Testis (tissue), 2 donors: ENCODE measurements at regions not wholly inside any gene's neighbourhood (a gene's known extent, or its start where the extent isn't known, plus 50 kb on each side); places are given as distances from the start of the nearest gene placed in this dataset.

Source experiments
- DNase-seq: peaks from one replicate; pipeline ENCODE4 v3.0.0-alpha.2; 2019
- H3K27ac ChIP-seq, 2 donors: fragments of 200-600 bp; sonication (generic); one replicate each; pipeline ENCODE4 v1.5.1; 2019
- H3K27me3 ChIP-seq: fragments of 200-600 bp; sonication (generic); one replicate; pipeline ENCODE4 v1.5.1; 2019
- H3K36me3 ChIP-seq: fragments of 200-600 bp; sonication (generic); one replicate; pipeline ENCODE4 v1.5.1; 2017; ENCODE audit warnings: low read depth; ENCODE audit errors: missing control alignments
- H3K4me1 ChIP-seq: fragments of 200-600 bp; sonication (generic); one replicate; pipeline ENCODE4 v1.5.1; 2019
- H3K4me3 ChIP-seq, 2 donors: fragments of 200-600 bp; sonication (generic); one replicate each; pipeline ENCODE4 v1.5.1; 2017 to 2019
- H3K9me3 ChIP-seq: fragments of 200-600 bp; sonication (generic); one replicate; pipeline ENCODE4 v1.5.1; 2017
- POLR2A ChIP-seq: fragments of 450-650 bp; IDR thresholded peaks from one replicate; pipeline ENCODE4 v1.6.1; 2017; ENCODE audit warnings: antibody characterized with exemption, mild to moderate bottlenecking, moderate library complexity
- WGBS, 2 donors: methylation state at CpG; one replicate each; pipeline ENCODE4 v1.1.5; 2018; 5-methylcytosine and 5-hydroxymethylcytosine counted together
- intact Hi-C: fragments of 100-400 bp; cut with DNase I; formaldehyde crosslinking; loops from one replicate; pipeline ENCODE4 v1.15.1; 2023; ENCODE audit warnings: low total_unique reads
- TF ChIP-seq, protein P1 (sequence below), 3 experiments: fragments of 450-650 bp in 2 of 3; fragments of 200-600 bp in 1 of 3; sonication (generic) in 1 of 3; IDR thresholded peaks; one replicate each; pipeline ENCODE4 v1.5.1; 2016 to 2019; ENCODE audit warnings: antibody characterized with exemption in 3 of 3, mild to moderate bottlenecking in 2 of 3, moderate library complexity in 1 of 3

DNA sequence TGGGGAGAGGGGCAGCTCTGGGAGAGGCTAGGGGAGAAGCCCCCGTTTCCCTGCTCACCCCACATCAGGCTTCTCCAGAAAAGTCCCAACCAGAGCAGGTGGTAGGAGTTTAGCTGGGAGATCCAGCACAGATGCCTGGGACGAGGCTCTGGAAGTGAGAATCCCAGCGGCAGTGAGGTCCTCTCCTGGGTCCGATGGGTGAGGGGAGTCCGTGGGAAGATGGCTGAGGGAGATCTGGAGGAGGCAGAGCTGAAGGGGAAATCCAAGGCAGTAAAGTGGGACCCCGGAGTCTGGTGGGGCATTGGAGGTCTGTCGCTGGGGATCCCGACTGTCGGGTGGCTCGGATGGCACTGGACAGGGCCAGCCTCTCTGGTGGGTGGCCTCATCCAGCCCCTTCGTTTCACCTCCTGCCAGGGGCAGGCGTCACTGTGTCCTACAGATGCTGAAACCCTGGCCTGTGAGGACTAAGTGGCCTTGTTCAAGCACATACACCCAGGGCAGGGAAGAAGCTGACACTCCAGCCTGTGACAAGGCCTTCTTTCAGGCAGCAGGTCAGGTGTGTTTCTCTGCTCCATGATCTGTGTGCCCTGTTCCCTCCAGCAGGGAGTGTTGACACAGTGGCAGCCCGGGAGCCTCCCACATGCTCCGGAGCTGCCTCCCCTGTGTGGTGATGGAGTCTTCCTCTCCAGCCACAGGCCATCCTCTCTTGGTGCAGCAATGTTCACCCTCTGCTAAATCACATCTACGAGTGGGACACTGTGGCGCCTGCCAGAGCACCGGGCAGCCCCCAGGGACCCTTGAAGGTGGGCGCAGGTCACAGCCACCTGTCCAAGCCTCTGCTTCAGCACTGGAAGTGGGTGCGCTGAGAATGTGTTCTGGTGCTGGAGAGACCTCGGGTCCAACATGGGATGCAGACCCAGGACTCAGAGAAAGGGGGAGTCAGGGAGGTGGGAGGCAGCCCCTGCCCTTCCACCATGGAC lies 850.8 kb downstream of the BRD1 start:
- DNase-seq = no peak
- Histone ChIP-seq H3K36me3 (no peaks in the 10 kb centered on the region), H3K4me1 (no peaks in the 10 kb centered on the region), H3K27me3 (no peaks in the 10 kb centered on the region), H3K27ac (no peak overlapping the region), H3K9me3 (no peaks in the 10 kb centered on the region), H3K4me3 (no peak overlapping the region)
- TF ChIP-seq, protein P1, sequence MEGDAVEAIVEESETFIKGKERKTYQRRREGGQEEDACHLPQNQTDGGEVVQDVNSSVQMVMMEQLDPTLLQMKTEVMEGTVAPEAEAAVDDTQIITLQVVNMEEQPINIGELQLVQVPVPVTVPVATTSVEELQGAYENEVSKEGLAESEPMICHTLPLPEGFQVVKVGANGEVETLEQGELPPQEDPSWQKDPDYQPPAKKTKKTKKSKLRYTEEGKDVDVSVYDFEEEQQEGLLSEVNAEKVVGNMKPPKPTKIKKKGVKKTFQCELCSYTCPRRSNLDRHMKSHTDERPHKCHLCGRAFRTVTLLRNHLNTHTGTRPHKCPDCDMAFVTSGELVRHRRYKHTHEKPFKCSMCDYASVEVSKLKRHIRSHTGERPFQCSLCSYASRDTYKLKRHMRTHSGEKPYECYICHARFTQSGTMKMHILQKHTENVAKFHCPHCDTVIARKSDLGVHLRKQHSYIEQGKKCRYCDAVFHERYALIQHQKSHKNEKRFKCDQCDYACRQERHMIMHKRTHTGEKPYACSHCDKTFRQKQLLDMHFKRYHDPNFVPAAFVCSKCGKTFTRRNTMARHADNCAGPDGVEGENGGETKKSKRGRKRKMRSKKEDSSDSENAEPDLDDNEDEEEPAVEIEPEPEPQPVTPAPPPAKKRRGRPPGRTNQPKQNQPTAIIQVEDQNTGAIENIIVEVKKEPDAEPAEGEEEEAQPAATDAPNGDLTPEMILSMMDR (IDR thresholded peaks at IDR 0.05) = no peak
- TF ChIP-seq POLR2A = no peak
- intact Hi-C loops = no loop called here
- WGBS, 2 donors = 78 to 80% methylated on average over 15 to 20 of the region's 20 CpGs

DNA sequence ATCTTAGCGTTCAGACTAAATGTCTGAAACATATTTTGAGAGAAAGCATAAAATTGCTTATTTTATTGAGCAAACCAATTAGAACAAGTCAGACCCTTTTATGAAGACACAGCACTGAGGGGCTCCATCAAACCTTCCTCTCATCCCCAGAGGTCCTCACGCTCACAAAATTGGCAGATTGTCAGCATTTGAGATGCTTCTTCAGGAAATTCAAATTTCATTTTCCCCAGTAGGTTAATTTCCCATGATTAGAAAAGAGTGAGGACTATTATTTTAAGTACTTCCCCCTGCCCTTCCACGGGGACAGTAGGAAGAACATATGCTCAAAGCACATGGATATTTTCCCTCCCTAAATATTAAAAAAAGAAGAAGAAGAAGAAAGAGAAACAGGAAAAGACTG lies 851.8 kb downstream of the BRD1 start:
- Histone ChIP-seq H3K36me3 (no peaks in the 10 kb centered on the region), H3K9me3 (no peaks in the 10 kb centered on the region), H3K27ac (no peak overlapping the region), H3K4me3 (no peak overlapping the region), H3K4me1 (no peaks in the 10 kb centered on the region), H3K27me3 (no peaks in the 10 kb centered on the region)
- TF ChIP-seq, protein P1 (IDR thresholded peaks at IDR 0.05) = no peak
- TF ChIP-seq POLR2A = no peak
- intact Hi-C loops = no loop called here
- 67 to 76% methylated on average over 3 of the region's 3 CpGs for WGBS, 2 donors
- DNase-seq = no peak

GRCh38 chr22:48975316-48975741 lies 852.3 kb downstream of the BRD1 start:
- no peak for DNase-seq
- H3K36me3 ChIP-seq = no peaks in the 10 kb centered on the region
- no peak for TF ChIP-seq POLR2A
- TF ChIP-seq, protein P1 (IDR thresholded peaks at IDR 0.05) = no peak
- H3K4me3 ChIP-seq = no peak overlapping the region
- H3K4me1 ChIP-seq = no peaks in the 10 kb centered on the region
- H3K27me3 ChIP-seq = no peaks in the 10 kb centered on the region
- intact Hi-C loops = no loop called here
- no peaks in the 10 kb centered on the region for H3K9me3 ChIP-seq
- WGBS, 2 donors = 82 to 83% methylated on average over 12 to 13 of the region's 13 CpGs
- no peak overlapping the region for H3K27ac ChIP-seq

DNA sequence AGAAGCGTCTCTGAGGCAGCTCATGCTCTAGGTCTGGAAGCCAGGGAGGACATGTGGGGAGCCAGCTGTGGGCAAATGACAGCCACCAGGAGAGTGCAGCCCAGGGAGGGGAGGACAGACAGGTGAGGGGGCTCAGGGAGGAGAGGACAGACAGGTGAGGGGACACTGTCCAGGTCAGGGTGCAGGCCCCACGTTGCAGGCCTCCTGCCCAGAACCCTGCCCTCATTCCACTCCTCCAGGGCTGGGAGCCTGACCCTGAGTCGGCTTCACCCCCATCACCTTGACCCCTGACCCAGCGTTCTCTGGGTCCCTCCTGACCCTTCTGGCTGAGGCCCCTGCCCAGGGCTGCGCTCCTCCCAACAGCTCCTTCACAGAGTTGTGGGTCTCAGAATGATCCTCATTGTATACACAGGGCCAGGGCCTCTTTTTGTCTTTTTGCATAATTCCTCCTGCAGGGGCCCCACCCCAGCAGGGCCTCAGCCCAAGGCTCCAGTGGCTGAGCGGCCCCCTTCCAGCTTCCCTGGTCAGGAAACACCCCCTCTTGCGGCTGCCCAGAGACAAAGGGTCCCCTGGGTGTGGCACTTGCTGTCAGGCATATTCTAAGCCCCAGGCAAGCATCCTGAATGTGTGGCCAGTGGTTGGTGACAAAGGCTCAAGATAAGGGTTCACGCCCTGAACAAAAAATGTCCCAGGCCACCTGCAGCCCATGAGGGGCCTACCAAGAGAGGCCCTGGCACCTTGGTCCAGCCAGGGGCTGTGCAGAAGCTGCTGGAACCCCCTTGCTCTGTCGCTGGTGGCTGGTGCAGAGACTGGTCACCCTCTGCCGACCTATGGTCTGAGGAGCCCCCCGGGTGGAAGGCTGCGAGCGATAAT lies 853.0 kb downstream of the BRD1 start:
- intact Hi-C loops = no loop called here
- no peak for DNase-seq
- WGBS, 2 donors = 88 to 90% methylated on average over 11 to 13 of the region's 13 CpGs
- H3K36me3 ChIP-seq = no peaks in the 10 kb centered on the region
- H3K4me3 ChIP-seq = no peak overlapping the region
- no peaks in the 10 kb centered on the region for H3K9me3 ChIP-seq
- no peaks in the 10 kb centered on the region for H3K4me1 ChIP-seq
- H3K27me3 ChIP-seq = no peaks in the 10 kb centered on the region
- TF ChIP-seq, protein P1 (IDR thresholded peaks at IDR 0.05) = no peak
- no peak for TF ChIP-seq POLR2A
- H3K27ac ChIP-seq = no peak overlapping the region
